T-helper 2 cell treated with Interferon-gamma antibody and Interleukin-4, amounts not matched to agents 5 μg/mL and 100 μg/mL, for 36 hours (primary cell): ENCODE measurements at regions not wholly inside any gene's neighbourhood (a gene's known extent, or its start where the extent isn't known, plus 50 kb on each side); places are given as distances from the start of the nearest gene placed in this dataset.
"Not testable (repeated sequence)": the region's sequence is repeated elsewhere in the genome, so short reads cannot be mapped to it uniquely, and the experiment has no call there.

ENCODE experiments used
- DNase-seq: peaks from one replicate; pipeline ENCODE4 v3.0.0; 2021; ENCODE audit warnings: low spot score
- H3K27ac Mint-ChIP-seq: one replicate; pipeline ENCODE4 v1.8.0; 2021; ENCODE audit warnings: mild to moderate bottlenecking, mixed read lengths
- H3K27me3 Mint-ChIP-seq: one replicate; pipeline ENCODE4 v1.8.0; 2021; ENCODE audit warnings: low read depth, mixed read lengths
- H3K36me3 Mint-ChIP-seq: one replicate; pipeline ENCODE4 v1.8.0; 2021; ENCODE audit warnings: low read depth, mixed read lengths
- H3K4me1 Mint-ChIP-seq: one replicate; pipeline ENCODE4 v1.8.0; 2021; ENCODE audit warnings: low read depth, mixed read lengths
- H3K4me3 Mint-ChIP-seq: one replicate; pipeline ENCODE4 v1.8.0; 2022; ENCODE audit warnings: mild to moderate bottlenecking, moderate library complexity, mixed read lengths
- H3K9me3 Mint-ChIP-seq: one replicate; pipeline ENCODE4 v1.8.0; 2021; ENCODE audit warnings: mixed read lengths

DNA sequence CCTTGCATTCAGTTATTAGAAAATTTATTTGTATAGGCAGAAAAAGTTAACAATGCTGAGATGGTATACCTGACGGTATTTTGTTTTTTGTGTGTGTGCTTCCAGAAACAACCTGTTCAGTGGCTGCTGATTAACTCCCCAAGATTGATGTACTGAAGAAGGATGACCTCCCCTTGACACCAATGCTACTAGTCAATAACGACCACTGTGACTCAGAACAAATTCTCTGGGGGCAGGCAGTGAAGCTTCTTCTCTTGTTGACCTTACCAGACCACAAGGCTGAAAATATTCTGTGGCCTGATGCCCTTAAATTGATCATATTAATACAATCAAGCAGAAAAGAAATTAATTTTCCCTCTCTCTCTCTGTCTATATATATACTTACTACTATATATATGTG lies 1182.9 kb upstream of the CRIM1 start:
- Mint-ChIP-seq H3K36me3 (no peaks in the 10 kb centered on the region), H3K4me1 (no peaks in the 10 kb centered on the region), H3K4me3 (no peak overlapping the region), H3K27ac (no peak overlapping the region), H3K9me3 (no peaks in the 10 kb centered on the region), H3K27me3 (no peaks in the 10 kb centered on the region)
- no peak for DNase-seq

DNA sequence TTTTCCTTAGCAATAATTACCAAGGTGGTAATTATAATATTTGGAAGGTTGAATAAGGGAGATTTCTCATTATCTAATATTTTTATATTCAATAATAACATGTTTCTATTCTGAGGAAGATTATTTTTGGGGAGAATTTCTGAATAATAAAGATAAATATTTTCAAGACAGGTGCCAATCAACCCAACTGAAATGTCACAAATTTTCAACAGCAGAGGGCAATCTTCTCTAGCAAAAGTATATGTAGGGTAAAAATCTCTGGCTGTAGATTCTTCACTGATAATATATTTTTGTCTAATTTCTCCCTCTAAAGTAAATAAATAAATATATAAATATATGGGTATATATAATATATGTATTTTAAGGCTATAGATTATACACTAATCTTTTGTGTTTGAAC lies 1187.2 kb upstream of the CRIM1 start:
- H3K4me3 Mint-ChIP-seq = no peak overlapping the region
- no peaks in the 10 kb centered on the region for H3K27me3 Mint-ChIP-seq
- no peak overlapping the region for H3K27ac Mint-ChIP-seq
- H3K36me3 Mint-ChIP-seq = no peaks in the 10 kb centered on the region
- H3K4me1 Mint-ChIP-seq = no peaks in the 10 kb centered on the region
- DNase-seq = no peak
- no peaks in the 10 kb centered on the region for H3K9me3 Mint-ChIP-seq

GRCh38 chr2:35163948-35164347 lies 1191.6 kb upstream of the CRIM1 start:
- peaks cover 7% of the 10 kb centered on the region for H3K9me3 Mint-ChIP-seq
- no peak overlapping the region for H3K27ac Mint-ChIP-seq
- no peaks in the 10 kb centered on the region for H3K36me3 Mint-ChIP-seq
- no peaks in the 10 kb centered on the region for H3K4me1 Mint-ChIP-seq
- no peak overlapping the region for H3K4me3 Mint-ChIP-seq
- H3K27me3 Mint-ChIP-seq = no peaks in the 10 kb centered on the region
- no peak for DNase-seq

DNA sequence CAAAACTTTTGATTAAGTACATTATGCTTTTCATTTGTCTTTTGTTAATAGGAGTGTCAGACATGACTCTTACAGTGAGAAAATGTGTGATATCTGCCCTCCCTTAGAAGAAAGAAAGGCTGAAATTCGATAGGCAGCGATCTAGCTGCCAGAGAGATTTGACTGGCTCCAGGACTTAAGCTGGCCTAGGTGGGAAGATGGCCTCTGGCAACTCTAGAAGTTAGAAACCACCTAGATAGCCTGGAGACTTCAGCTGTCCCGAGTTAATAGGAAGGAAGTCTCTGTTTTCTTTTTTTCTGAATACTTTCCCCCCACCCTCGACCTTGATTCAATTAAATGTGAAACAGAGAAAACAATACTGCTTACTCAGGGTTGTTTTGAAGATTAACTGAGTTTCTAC lies 1194.7 kb upstream of the CRIM1 start:
- Mint-ChIP-seq H3K4me1 (no peaks in the 10 kb centered on the region), H3K36me3 (no peaks in the 10 kb centered on the region), H3K27ac (no peak overlapping the region), H3K27me3 (no peaks in the 10 kb centered on the region), H3K9me3 (peaks cover 7% of the 10 kb centered on the region), H3K4me3 (no peak overlapping the region)
- DNase-seq = no peak

GRCh38 chr2:35125871-35126270 lies 1229.7 kb upstream of the CRIM1 start:
- Mint-ChIP-seq H3K4me3 (no peak overlapping the region), H3K27me3 (no peaks in the 10 kb centered on the region), H3K9me3 (peaks cover 32% of the 10 kb centered on the region), H3K36me3 (no peaks in the 10 kb centered on the region), H3K4me1 (no peaks in the 10 kb centered on the region), H3K27ac (no peak overlapping the region)
- DNase-seq = no peak

GRCh38 chr2:35125278-35125677 lies 1230.3 kb upstream of the CRIM1 start:
- H3K27me3 Mint-ChIP-seq = no peaks in the 10 kb centered on the region
- peaks cover 32% of the 10 kb centered on the region for H3K9me3 Mint-ChIP-seq
- DNase-seq = no peak
- no peaks in the 10 kb centered on the region for H3K4me1 Mint-ChIP-seq
- H3K36me3 Mint-ChIP-seq = no peaks in the 10 kb centered on the region
- no peak overlapping the region for H3K4me3 Mint-ChIP-seq
- H3K27ac Mint-ChIP-seq = no peak overlapping the region

GRCh38 chr2:35116151-35116550 lies 1239.4 kb upstream of the CRIM1 start:
- Mint-ChIP-seq H3K27ac (no peak overlapping the region), H3K4me3 (no peak overlapping the region), H3K4me1 (no peaks in the 10 kb centered on the region), H3K27me3 (no peaks in the 10 kb centered on the region), H3K9me3 (peaks cover 24% of the 10 kb centered on the region), H3K36me3 (no peaks in the 10 kb centered on the region)
- DNase-seq = no peak

DNA sequence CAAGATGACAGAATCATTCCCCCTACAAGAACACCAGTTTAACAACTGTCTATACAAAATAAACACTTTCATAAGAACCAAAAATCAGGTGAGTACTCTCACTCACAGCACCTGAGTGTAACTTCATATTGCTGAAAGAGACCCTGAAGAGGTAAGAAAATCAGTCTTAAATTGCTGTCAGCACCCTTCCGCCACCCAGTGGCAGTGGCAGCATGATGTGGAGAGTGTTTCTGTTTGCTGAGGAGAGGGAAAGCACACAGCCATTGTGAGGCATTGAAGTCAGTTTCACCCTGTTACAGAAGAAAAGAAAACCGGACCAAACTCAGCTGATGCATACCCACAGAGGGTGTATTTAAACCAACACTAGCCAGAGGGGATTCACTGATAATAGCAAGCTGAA lies 1240.8 kb upstream of the CRIM1 start:
- Mint-ChIP-seq H3K4me3 (no peak overlapping the region), H3K36me3 (no peaks in the 10 kb centered on the region)
- no peak for DNase-seq

DNA sequence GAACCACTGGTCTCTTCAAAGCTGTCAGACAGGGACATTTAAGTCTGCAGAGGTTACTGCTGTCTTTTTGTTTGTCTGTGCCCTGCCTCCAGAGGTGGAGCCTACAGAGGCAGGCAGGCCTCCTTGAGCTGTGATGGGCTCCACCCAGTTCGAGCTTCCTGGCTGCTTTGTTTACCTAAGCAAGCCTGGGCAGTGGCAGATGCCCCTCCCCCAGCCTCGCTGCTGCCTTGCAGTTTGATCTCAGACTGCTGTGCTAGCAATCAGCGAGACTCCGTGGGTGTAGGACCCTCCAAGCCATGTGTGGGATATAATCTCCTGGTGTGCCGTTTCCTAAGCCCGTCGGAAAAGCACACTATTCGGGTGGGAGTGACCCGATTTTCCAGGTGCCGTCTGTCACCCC lies 1243.2 kb upstream of the CRIM1 start:
- H3K27me3 Mint-ChIP-seq, H3K4me3 Mint-ChIP-seq, H3K4me1 Mint-ChIP-seq, DNase-seq, H3K36me3 Mint-ChIP-seq, H3K27ac Mint-ChIP-seq: not testable (repeated sequence)
- H3K9me3 Mint-ChIP-seq = peaks cover 18% of the 10 kb centered on the region

More for the DNA sequence above, 1240.8 kb upstream of the CRIM1 start:
- peaks cover 28% of the 10 kb centered on the region for H3K9me3 Mint-ChIP-seq
- H3K27me3 Mint-ChIP-seq = no peaks in the 10 kb centered on the region
- no peaks in the 10 kb centered on the region for H3K4me1 Mint-ChIP-seq
- no peak overlapping the region for H3K27ac Mint-ChIP-seq

DNA sequence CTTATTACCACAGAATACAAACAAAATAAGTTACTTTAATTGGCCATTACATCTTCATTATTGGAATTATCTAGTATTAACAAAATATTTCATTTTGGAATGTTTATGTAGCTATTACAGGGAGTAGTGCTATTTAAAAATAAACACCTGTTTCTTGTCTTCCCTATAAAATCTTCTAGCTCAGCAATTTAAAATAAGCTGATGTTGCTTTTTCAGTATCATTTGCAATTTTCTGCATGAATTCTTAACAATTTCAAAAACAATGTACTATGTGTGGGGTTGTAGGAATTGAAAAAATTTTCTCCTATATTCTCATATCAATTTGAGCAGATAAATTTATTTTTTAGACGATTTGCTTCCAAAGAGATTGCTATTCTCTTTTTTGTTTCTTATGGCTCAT lies 1251.3 kb upstream of the CRIM1 start:
- no peaks in the 10 kb centered on the region for H3K27me3 Mint-ChIP-seq
- no peak overlapping the region for H3K27ac Mint-ChIP-seq
- H3K36me3 Mint-ChIP-seq = no peaks in the 10 kb centered on the region
- H3K9me3 Mint-ChIP-seq = peaks cover 7% of the 10 kb centered on the region
- H3K4me3 Mint-ChIP-seq = no peak overlapping the region
- DNase-seq = no peak
- H3K4me1 Mint-ChIP-seq = no peaks in the 10 kb centered on the region

DNA sequence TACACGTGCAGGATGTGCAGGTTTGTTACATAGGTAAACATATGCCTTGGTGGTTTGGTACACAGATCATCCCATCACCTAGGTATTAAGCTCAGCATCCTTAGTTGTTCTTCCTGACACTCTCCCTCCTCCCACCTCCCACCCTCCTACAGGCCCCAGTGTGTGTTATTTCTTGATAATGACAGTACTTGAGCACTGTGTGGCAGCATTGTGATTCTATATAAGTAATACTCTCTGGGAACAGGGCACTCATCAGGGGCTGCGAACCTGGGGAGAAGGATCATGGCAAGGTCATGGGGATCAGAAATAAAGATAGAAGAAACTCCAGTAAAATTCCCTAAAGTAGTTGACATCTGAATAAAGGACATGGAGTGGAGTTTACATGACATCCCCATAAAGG lies 1256.2 kb upstream of the CRIM1 start:
- H3K36me3 Mint-ChIP-seq = no peaks in the 10 kb centered on the region
- H3K4me1 Mint-ChIP-seq = no peaks in the 10 kb centered on the region

GRCh38 chr2:35082072-35082471 lies 1273.5 kb upstream of the CRIM1 start:
- no peaks in the 10 kb centered on the region for H3K4me1 Mint-ChIP-seq
- H3K36me3 Mint-ChIP-seq = no peaks in the 10 kb centered on the region
- H3K9me3 Mint-ChIP-seq = peaks cover 16% of the 10 kb centered on the region
- H3K27ac Mint-ChIP-seq = no peak overlapping the region
- H3K27me3 Mint-ChIP-seq = no peaks in the 10 kb centered on the region
- DNase-seq = no peak
- H3K4me3 Mint-ChIP-seq = no peak overlapping the region

More for the DNA sequence above, 1256.2 kb upstream of the CRIM1 start:
- Mint-ChIP-seq H3K9me3 (peaks cover 13% of the 10 kb centered on the region), H3K4me3 (no peak overlapping the region), H3K27me3 (no peaks in the 10 kb centered on the region), H3K27ac (no peak overlapping the region)
- no peak for DNase-seq

DNA sequence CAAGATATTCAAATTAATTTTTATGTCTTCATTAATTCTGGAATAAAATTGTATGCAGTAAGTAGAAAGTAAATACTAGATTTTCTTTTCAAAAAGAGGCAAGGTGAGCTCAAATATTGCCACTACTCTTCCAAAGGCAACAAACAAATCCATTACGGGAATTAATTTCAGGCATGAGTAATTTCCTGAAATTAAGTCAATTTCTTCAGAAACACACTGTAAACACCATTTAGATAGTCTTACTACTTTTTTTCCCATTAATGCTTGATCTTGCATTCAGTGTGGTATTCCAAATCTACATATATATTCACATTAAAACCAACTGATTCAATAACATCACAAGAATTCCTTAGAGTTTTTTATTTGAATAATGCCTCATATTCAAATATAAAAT lies 1274.0 kb upstream of the CRIM1 start:
- Mint-ChIP-seq H3K4me3 (no peak overlapping the region), H3K9me3 (peaks cover 16% of the 10 kb centered on the region), H3K4me1 (no peaks in the 10 kb centered on the region), H3K27ac (no peak overlapping the region), H3K27me3 (no peaks in the 10 kb centered on the region), H3K36me3 (no peaks in the 10 kb centered on the region)
- no peak for DNase-seq

DNA sequence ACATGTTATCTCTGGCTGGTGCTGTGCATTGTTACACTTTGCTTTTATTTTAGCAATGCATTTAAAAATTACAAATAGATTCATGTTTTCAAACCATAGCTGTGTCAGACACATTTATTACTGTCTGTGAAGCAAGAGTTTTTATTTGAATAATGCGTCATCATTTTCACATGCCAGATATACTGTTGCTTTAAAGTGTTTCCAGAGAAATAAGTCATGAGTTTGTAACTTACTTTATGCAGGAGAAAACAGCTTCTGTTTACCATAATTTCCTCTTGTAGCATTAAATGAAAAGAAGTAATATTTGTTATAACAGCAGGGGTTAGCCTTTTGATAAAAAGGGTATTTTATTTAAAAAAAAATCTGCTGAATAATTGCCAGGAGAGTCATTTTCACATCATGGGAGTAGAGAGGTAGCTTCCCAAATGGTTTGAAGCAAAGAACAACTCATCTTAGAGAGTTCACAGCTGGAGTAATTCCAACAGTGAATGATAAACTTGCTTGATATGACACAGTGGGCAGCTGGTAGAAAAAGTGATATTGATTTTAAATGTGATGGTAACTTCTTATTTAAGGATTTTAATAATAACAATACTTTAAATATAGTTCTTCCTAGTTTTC lies 1274.5 kb upstream of the CRIM1 start:
- H3K4me1 Mint-ChIP-seq = no peaks in the 10 kb centered on the region
- DNase-seq = no peak

GRCh38 chr2:35080231-35080910 lies 1275.2 kb upstream of the CRIM1 start:
- H3K27ac Mint-ChIP-seq = no peak overlapping the region
- DNase-seq = no peak
- peaks cover 9% of the 10 kb centered on the region for H3K9me3 Mint-ChIP-seq
- H3K4me3 Mint-ChIP-seq = no peak overlapping the region
- H3K27me3 Mint-ChIP-seq = no peaks in the 10 kb centered on the region
- H3K4me1 Mint-ChIP-seq = no peaks in the 10 kb centered on the region
- no peaks in the 10 kb centered on the region for H3K36me3 Mint-ChIP-seq

More for the DNA sequence above, 1274.5 kb upstream of the CRIM1 start:
- peaks cover 13% of the 10 kb centered on the region for H3K9me3 Mint-ChIP-seq
- no peak overlapping the region for H3K4me3 Mint-ChIP-seq
- H3K36me3 Mint-ChIP-seq = no peaks in the 10 kb centered on the region
- H3K27me3 Mint-ChIP-seq = no peaks in the 10 kb centered on the region
- H3K27ac Mint-ChIP-seq = no peak overlapping the region
